Body of pancreas (tissue), 4 donors: ENCODE measurements at regions not wholly inside any gene's neighbourhood (a gene's known extent, or its start where the extent isn't known, plus 50 kb on each side); places are given as distances from the start of the nearest gene placed in this dataset.

ENCODE experiments used
- ATAC-seq: fragments of 150-250 bp; one replicate; pipeline ENCODE4 v1.9.1; 2016
- DNase-seq, 4 donors: peaks; one replicate each; pipeline ENCODE4 v3.0.0-alpha.2; 2019
- H3K27ac ChIP-seq, 4 donors: fragments of 200-600 bp; sonication (generic); 1 replicate in 3 of 4; 2 replicates in 1 of 4; pipeline versions ENCODE4 v1.5.1 to v1.6.1; 2016 to 2019; ENCODE audit warnings: mild to moderate bottlenecking in 1 of 4, mixed read lengths in 1 of 4, moderate library complexity in 1 of 4
- H3K27me3 ChIP-seq, 2 donors: fragments of 200-600 bp; sonication (generic); one replicate each; pipeline ENCODE4 v1.6.0; 2016; ENCODE audit warnings: mild to moderate bottlenecking in 1 of 2
- H3K36me3 ChIP-seq, 2 donors: fragments of 200-600 bp; sonication (generic); replicated peaks in 1 of 2; 2 replicates each; pipeline ENCODE4 v1.5.1; 2016; ENCODE audit warnings: low read depth in 2 of 2; ENCODE audit not compliant: insufficient read depth in 1 of 2
- H3K4me1 ChIP-seq: fragments of 200-600 bp; sonication (generic); one replicate; pipeline ENCODE4 v1.6.0; 2016
- H3K4me3 ChIP-seq, 2 donors: fragments of 200-600 bp; sonication (generic); 1 replicate in 1 of 2; 2 replicates in 1 of 2; pipeline ENCODE4 v1.5.1; 2016 to 2019
- H3K9me3 ChIP-seq, 3 donors: fragments of 200-600 bp; sonication (generic); 1 replicate in 2 of 3; 2 replicates in 1 of 3; pipeline ENCODE4 v1.5.1; 2016
- POLR2A ChIP-seq, 3 donors: fragments of 450-650 bp; IDR thresholded peaks; one replicate each; pipeline ENCODE4 v1.6.1; 2016; ENCODE audit warnings: antibody characterized with exemption in 3 of 3, mild to moderate bottlenecking in 2 of 3
- WGBS, 2 donors: methylation state at CpG; one replicate each; pipeline ENCODE4 v1.1.5; 2017; 5-methylcytosine and 5-hydroxymethylcytosine counted together
- intact Hi-C: fragments of 100-400 bp; cut with DNase I; formaldehyde crosslinking; loops from one replicate; pipeline ENCODE4 v1.15.1; 2023
- TF ChIP-seq, protein P1 (sequence below), 7 experiments: fragments of 450-650 bp in 4 of 7; fragments of 200-600 bp in 3 of 7; sonication (generic) in 3 of 7; IDR thresholded peaks; one replicate each; pipeline ENCODE4 v1.5.1; 2016 to 2019; ENCODE audit warnings: antibody characterized with exemption in 7 of 7

DNA sequence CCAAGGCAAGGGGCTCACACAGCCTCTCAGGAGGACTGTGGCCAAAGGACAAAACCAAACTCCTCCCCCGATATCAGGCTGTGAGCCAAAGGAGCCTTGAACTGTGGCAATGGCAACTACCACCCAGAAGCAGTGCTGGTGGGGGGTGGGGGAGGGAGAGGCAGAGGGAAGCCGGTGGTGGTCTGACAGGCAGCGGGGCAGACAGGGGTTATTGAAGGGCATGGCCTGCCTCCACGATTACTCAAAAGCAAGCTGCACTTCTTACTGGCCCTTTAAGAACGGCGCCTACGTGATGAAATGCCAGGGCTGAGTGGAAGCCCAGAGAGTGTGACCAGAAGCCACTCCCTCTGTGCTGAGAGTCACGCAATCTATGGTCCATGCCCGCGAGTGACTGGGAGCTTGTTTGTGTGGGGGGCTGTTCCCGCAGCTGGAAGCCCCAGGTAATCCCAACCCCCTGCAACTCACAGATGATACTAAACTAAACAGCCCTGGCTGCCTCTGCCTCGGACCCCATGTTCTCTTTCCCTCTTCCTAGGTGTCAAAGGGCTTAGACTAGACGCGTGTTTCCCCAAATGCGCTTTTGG, 128.2 kb upstream of the CXCR4 start:
- Histone ChIP-seq H3K27me3 (no peaks in the 10 kb centered on the region), H3K27ac (no peak overlapping the region), H3K4me3 (no peak overlapping the region), H3K4me1 (peaks cover 7% of the 10 kb centered on the region), H3K9me3 (no peaks in the 10 kb centered on the region), H3K36me3 (no peaks in the 10 kb centered on the region)
- DNase-seq (peak in 3 of 4 donors; percentile 22 to 64 (median 38)), ATAC-seq (no peak)
- 19 to 28% methylated on average over 11 to 15 of the region's 15 CpGs for WGBS, 2 donors
- intact Hi-C loops = no loop called here
- TF ChIP-seq, protein P1, sequence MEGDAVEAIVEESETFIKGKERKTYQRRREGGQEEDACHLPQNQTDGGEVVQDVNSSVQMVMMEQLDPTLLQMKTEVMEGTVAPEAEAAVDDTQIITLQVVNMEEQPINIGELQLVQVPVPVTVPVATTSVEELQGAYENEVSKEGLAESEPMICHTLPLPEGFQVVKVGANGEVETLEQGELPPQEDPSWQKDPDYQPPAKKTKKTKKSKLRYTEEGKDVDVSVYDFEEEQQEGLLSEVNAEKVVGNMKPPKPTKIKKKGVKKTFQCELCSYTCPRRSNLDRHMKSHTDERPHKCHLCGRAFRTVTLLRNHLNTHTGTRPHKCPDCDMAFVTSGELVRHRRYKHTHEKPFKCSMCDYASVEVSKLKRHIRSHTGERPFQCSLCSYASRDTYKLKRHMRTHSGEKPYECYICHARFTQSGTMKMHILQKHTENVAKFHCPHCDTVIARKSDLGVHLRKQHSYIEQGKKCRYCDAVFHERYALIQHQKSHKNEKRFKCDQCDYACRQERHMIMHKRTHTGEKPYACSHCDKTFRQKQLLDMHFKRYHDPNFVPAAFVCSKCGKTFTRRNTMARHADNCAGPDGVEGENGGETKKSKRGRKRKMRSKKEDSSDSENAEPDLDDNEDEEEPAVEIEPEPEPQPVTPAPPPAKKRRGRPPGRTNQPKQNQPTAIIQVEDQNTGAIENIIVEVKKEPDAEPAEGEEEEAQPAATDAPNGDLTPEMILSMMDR (IDR thresholded peaks at IDR 0.05) = no peak
- TF ChIP-seq POLR2A (IDR thresholded peaks at IDR 0.05) = no peak

DNA sequence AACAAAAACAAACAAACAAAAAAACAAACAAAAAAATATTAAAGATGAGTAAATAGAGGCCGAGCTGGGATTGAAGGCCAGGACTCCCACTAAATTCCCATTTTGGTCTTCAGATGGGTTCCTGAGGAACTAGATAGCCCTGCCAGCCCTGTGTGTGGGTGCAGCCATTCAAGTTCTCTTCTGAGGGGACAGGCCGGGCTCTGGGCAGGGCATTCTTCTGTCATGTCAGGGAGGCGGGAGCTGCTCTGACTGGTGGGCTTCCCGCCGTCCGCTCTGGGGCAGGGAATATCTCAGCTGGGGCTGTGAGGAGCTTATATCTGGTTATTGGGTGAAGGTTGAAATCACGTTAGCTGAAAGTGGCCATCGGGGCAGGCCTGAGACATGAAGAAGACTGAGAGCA, 127.3 kb upstream of the CXCR4 start:
- H3K4me1 ChIP-seq = peaks cover 7% of the 10 kb centered on the region
- TF ChIP-seq POLR2A (IDR thresholded peaks at IDR 0.05) = no peak
- TF ChIP-seq, protein P1 (IDR thresholded peaks at IDR 0.05) = no peak
- 87 to 92% methylated on average over 8 of the region's 8 CpGs for WGBS, 2 donors
- H3K27ac ChIP-seq = no peak overlapping the region
- ATAC-seq (no peak), DNase-seq (no peak)
- no peaks in the 10 kb centered on the region for H3K27me3 ChIP-seq
- intact Hi-C loops = no loop called here
- H3K9me3 ChIP-seq = no peaks in the 10 kb centered on the region
- H3K4me3 ChIP-seq = no peak overlapping the region
- no peaks in the 10 kb centered on the region for H3K36me3 ChIP-seq

DNA sequence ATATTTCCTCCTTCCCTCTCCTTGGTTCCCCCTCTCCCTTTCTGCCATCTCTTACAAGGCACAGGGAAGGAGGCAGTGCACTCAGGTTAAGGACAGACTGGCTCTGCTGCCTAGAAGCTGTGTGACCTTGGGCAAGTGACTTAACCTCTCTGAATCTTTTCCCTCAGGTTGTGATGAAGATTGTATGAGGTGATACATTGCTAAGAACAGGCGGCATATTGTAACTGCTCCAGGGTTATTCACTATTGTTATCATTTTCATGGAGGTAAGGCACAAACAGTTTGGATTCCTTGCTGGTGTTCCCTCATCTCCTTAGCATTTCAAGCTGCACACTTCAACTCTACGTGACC, 126.6 kb upstream of the CXCR4 start:
- intact Hi-C loops = no loop called here
- Histone ChIP-seq H3K4me1 (peaks cover 7% of the 10 kb centered on the region), H3K36me3 (no peaks in the 10 kb centered on the region), H3K4me3 (no peak overlapping the region), H3K27me3 (no peaks in the 10 kb centered on the region), H3K27ac (no peak overlapping the region), H3K9me3 (no peaks in the 10 kb centered on the region)
- DNase-seq (no peak), ATAC-seq (no peak)
- TF ChIP-seq POLR2A (IDR thresholded peaks at IDR 0.05) = no peak
- TF ChIP-seq, protein P1 (IDR thresholded peaks at IDR 0.05) = no peak
- 73 to 93% methylated on average over 2 of the region's 2 CpGs for WGBS, 2 donors

DNA sequence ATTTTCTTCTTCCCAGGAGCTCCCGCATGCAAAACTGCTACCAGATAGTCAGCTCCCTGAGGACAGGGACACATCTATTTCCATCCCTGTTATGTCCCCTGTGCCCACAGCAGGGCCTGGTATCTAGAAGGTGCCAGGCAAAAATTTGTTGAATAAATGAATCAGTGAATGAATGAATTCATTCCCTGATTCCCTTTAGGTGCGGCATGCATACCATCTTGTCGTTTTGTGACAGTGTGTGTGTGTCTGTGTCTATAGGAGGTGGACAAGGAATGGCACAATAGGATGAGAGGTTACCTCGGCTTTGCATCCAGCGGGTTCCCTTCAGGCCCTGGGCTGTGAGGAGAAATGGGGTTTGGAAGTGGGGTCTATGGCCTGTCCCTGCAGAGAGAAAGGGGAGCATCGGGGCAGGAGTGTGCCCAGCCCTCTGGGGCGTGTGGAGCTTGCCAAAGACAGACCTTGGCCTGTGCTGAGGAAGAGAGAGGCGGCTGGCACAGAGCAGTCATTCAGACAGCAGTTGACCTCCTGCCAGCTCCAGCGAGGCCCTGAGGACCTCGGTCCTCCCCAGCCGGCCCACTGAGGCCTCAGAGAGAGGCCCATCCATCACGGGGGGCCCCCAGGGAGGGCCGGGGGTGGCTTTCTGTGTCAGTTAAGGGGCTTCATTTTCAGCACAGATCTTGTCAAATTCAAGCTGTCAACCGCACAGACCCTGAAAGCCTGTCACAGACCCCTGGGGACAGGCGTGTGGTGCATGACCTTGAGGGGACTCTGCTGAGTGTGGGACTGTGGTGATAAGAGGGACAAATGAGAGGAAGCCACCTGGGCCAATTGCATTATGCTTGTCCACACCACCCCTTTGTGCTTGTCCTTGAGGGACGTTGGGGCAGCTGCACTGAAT, 125.9 kb upstream of the CXCR4 start:
- H3K27ac ChIP-seq = no peak overlapping the region
- 37 to 57% methylated on average over 10 to 16 of the region's 16 CpGs for WGBS, 2 donors
- DNase-seq = no peak
- intact Hi-C loops = no loop called here
- H3K4me1 ChIP-seq = peaks cover 7% of the 10 kb centered on the region
- no peak for ATAC-seq
- H3K9me3 ChIP-seq = no peaks in the 10 kb centered on the region
- TF ChIP-seq POLR2A (IDR thresholded peaks at IDR 0.05) = no peak
- TF ChIP-seq, protein P1 (IDR thresholded peaks at IDR 0.05) = no peak
- H3K4me3 ChIP-seq = no peak overlapping the region
- no peaks in the 10 kb centered on the region for H3K36me3 ChIP-seq
- H3K27me3 ChIP-seq = no peaks in the 10 kb centered on the region
